NCI-H345 treated with DMSO at 0.1 percent for 48 hours (cell line): ENCODE measurements at regions not wholly inside any gene's neighbourhood (a gene's known extent, or its start where the extent isn't known, plus 50 kb on each side); places are given as distances from the start of the nearest gene placed in this dataset.
"Not testable (repeated sequence)": the region's sequence is repeated elsewhere in the genome, so short reads cannot be mapped to it uniquely, and the experiment has no call there.

Source experiments
- DNase-seq: peaks from one replicate; lab custom pipeline; 2025; ENCODE audit not compliant: unreplicated experiment; lab: John Stamatoyannopoulos, UW

DNA sequence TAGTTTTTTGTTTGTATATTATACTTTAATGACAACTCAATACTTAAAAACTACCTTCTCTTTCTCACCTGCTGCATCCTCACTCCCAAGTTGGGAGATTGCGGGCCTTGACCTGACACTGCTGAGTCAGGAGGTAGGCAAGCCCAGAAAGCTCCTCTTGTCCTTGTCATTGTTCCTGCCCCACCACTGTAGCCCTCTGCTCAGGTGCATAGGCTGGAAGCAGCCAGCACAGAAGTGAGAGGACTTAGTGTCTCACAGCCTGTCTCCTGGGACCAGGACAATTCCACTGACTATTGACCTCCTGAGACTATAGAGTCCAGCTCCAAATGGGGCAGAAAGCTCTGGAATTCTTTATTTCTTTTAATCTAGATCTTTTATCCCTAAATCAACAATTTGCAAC, 123.5 kb upstream of the NDP start:
- DNase-seq: no peak

GRCh38 chrX:44094821-44095530, 121.8 kb upstream of the NDP start:
- DNase-seq: no peak

GRCh38 chrX:44093431-44093830, 120.2 kb upstream of the NDP start:
- DNase-seq: no peak

- DNase-seq: no peak
Measured at GRCh38 chrX:44092778-44093177, 119.6 kb upstream of the NDP start.

DNA sequence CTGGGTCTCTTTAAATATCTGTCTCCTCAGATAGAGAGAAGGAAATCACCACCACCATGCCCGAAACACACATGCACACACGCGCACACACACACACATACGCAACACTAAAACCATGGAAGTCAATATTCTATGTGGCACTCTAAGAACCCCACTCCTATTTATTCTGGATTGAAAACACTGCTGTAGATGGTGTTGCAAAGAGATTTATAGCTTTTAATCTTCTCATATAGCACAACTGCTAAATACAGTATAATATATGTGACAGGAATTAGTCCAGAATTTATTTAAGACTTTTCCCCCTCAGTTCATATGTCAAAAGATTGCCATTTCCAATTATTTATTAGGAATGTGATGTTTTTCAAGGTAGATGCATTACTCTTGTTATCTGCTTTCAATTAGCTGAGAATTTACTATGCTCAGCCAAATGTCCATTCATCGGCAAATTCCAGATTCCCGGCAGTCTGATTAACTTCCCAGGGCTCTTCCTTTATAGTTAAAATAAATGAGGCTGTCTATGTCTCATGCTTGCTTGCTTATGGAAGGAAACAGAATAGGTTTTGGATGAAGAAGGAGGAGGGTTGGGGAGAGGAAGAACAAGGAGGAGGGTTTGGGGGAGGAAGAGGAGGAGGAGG, 115.4 kb upstream of the NDP start:
- DNase-seq: no peak

GRCh38 chrX:44085209-44085608, 112.0 kb upstream of the NDP start:
- no peak for DNase-seq

DNA sequence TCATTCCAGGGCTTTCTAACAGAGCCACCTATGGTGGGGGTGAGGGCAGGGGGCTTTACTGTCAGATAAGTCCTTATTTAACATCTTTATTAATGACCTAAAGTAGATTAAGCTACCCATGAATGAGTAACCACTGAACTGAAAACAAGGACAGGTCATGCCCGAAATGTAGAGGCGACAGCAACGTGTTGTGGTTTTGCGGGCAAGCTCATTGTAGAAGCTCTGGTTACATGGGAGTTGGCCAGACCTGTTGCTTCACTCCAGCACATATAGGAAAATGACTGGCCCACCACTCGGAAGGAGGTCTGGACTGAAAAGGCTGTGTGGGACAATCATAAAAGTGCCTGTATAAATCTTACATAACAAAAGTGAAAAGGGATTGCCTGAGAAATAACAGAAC, 109.6 kb upstream of the NDP start:
- no peak for DNase-seq

DNA sequence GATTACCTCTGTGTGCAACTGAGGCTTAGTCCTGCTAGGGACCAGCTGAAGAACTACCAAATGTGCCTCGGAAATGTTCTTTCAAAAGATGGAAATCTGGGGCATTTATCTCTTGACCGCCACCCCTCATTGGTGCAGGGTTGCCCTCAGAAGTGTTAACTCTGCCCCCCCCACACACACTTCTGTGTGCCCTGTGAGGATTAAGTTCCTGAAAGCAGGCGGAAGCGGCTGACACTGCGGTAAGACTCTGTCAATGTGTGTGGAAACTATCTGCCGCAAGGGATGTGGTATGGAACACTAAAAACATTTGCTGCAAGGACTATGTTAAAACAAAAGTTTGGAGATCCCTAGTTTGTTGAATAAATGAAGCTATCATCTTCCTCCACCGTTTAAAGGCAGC, 106.9 kb upstream of the NDP start:
- DNase-seq: no peak

GRCh38 chrX:44072631-44073030, 99.4 kb upstream of the NDP start:
- DNase-seq: no peak

DNA sequence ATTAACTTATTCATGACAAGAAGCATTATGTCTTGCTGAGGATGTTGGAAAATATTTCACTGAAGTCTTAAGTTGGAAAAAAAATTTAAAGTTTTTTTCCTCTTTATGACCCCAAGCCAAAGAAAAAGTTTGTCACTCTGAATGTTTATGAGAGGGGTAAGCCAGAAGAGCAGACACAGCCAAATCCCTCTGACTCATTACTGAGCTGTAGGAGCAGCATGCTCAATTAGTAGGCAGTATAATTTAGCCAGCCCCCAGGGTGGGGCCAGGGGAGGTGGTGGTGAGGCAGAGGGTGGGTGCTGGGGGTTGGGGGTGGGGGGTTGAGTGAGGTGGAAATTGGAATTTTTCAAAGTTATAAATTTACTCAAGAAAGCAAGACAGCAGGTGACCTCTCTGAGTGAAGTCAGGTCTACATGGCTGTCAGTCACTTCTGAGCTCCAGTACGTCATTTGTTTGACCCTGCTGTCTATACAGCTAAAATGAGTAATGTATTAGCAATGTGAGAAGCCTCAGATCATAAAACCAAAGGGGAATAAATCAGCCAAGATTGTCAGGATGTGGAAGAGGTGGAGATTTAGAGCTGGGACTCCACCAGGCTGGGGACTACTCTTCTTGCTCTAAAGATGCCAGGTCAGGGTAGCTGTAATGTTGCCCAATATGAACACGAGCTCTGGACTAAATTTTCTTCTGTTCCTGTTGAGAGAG, 98.8 kb upstream of the NDP start:
- DNase-seq: no peak

GRCh38 chrX:44071070-44071645, 98.0 kb upstream of the NDP start:
- no peak for DNase-seq

DNA sequence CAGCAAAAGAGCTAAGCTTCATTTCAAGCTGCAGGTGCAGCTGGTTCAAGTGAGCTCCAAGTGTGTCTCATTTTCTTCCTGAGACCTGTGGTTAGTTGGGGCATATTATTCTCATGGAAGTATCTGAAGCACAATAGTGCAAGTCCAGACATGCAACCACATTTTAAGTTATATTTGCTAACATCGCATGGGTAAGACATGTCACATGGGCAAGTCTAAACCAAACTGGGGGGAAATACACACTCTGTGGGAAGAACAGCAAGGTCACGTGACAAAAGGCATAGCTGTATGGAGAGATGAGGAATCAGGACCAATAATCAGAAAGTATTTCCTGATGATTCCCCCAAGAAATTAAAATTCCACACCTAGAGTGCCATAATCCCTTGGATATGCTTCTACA, 94.9 kb upstream of the NDP start:
- DNase-seq: no peak

DNA sequence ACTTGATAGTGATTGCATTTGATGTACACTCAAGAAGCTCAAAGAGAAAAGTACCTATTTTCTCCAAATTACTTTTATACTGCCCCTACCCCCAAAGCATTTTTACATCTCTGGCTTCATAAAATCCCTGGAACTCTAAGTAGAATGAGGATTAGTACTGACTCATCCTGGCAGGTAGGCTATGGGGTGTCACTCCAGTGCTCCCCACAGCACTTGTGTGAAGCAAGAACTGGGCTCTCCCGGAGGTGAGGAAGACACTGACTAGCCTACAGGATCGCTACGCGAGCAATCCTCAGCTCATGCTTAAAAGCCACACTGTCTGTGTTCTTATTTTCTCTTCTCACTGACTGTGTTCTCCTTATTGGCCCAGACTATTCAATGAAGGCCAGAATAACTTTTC, 90.4 kb upstream of the NDP start:
- no peak for DNase-seq

DNA sequence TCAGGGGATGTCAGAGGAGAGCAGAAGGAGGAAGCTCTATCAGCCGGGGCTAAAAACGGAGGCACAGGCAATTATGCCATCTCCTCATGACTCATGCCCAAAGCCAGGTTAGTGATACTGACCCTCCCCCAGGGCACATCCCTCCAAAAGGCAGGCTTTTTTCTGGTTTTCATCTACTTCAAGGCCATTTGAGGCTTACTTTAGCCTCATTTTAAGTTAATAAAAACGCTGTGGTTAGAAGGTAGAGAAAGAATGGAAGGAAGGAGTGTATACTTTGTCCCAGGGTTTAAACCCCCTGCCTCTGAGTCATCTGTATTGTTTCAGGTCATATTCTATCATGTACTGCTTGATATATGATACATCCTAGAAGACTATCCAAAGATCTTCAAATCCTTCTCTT, 89.7 kb upstream of the NDP start:
- DNase-seq: no peak

- DNase-seq: no peak
Measured at GRCh38 chrX:44061968-44062614, 88.9 kb upstream of the NDP start.

- DNase-seq: peak; percentile 2
Measured at GRCh38 chrX:44060221-44060620, 87.0 kb upstream of the NDP start.

DNA sequence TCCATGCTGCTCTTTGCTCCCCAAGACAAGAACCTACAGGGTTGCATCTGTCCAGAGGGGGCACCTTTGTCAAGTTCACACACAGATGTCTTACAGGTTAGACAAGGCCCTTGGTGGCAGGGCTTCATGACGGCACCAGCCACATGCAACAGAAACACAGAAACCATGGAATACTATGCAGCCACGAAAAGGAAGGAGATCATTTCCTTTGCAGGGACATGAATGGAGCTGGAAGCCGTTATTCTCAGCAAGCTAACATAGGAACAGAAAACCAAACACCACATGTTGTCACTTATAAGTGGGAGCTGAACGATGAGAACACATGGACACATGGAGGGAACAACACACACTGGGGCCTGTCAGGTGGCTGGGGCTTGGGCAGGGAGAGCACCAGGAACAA, 85.1 kb upstream of the NDP start:
- no peak for DNase-seq

DNA sequence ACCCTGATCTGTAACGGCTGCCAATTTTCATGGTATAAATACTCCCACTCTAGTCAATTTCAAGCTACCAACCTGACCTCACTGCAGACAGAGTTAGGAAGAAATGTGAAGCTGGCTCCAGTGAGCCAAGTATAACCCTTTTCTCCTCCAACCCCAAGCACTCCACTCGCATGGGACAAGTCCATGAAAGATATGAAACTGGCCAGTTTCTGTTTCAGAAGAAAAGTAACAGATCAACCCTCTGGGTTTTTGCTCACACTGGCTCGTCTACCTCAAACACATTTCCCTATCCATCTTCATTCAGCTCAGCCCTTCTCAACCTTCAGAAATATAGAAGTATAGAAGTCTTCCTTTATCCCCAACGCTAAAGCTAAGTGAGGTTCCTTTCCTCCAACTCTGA, 82.4 kb upstream of the NDP start:
- DNase-seq: no peak

DNA sequence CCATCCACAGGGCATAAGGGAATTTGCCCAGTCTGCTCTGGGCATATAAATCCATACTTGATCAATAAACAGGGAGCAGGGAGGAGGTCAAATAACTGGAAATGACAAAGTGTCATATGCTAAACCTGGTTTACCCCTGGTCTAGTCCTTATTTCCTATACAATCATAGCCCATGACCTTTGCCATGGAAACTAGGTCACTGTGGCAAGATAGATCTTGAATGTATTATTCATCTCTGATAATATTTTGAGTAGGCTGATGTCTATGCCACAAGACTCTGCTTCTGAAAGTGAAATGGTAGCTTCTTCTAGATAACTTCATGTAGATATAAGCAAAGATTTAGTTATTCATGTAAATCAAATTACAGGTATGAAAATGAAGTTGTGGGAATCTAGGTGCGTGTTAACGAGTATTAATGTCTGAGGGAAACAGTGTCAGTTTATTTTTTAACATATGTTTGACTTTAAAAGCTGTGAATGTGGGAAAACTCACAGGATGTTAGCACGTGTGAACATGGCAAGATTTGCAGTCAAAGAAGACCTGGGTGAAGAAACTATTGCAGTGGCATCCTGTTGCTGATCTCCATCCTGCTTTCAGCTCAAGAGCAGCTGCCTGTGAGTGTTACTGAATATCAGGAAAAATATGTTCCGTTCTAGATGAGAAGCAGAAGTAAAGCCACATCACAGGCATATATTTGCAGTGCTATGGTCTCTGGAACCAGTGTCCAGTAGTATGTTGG, 81.8 kb upstream of the NDP start:
- no peak for DNase-seq

- DNase-seq: not testable (repeated sequence)
Measured at GRCh38 chrX:44045106-44045505, 71.9 kb upstream of the NDP start.

GRCh38 chrX:44043496-44043895, 70.3 kb upstream of the NDP start:
- no peak for DNase-seq
